ENCODE measurements at regions not wholly inside any gene's neighbourhood (a gene's known extent, or its start where the extent isn't known, plus 50 kb on each side); places are given as distances from the start of the nearest gene placed in this dataset.

- DNase-seq: no peak
- WGBS (ENCODE audit: insufficient coverage): 82% methylated on average over 10 of the region's 14 CpGs
- Histone ChIP-seq H3K27ac (ENCODE audit: low read length) (no peak overlapping the region), H3K4me3 (ENCODE audit: low read length) (no peak overlapping the region), H3K36me3 (ENCODE audit: control insufficient read depth, insufficient read depth, low read length) (no peaks in the 10 kb centered on the region), H3K4me1 (ENCODE audit: control insufficient read depth, insufficient read depth, low read length) (no peaks in the 10 kb centered on the region), H3K27me3 (ENCODE audit: control insufficient read depth, insufficient read depth, low read length) (no peaks in the 10 kb centered on the region), H3K9me3 (replicated peaks; ENCODE audit: control insufficient read depth, low read depth, low read length) (no peaks in the 10 kb centered on the region)
Observed at GRCh38 chr4:185878633-185879032, 66.6 kb upstream of the SORBS2 start.

- no peak for DNase-seq
- WGBS (ENCODE audit: insufficient coverage): 89% methylated on average over 11 of the region's 18 CpGs
- no peaks in the 10 kb centered on the region for H3K9me3 ChIP-seq (replicated peaks; ENCODE audit: control insufficient read depth, low read depth, low read length)
- no peak overlapping the region for H3K4me3 ChIP-seq (ENCODE audit: low read length)
- H3K27ac ChIP-seq (ENCODE audit: low read length): no peak overlapping the region
- no peaks in the 10 kb centered on the region for H3K4me1 ChIP-seq (ENCODE audit: control insufficient read depth, insufficient read depth, low read length)
- no peaks in the 10 kb centered on the region for H3K27me3 ChIP-seq (ENCODE audit: control insufficient read depth, insufficient read depth, low read length)
- H3K36me3 ChIP-seq (ENCODE audit: control insufficient read depth, insufficient read depth, low read length): no peaks in the 10 kb centered on the region
Observed at GRCh38 chr4:185879666-185880312, 67.8 kb upstream of the SORBS2 start.

GRCh38 chr4:185880571-185880970 is 68.6 kb upstream of the SORBS2 start:
- H3K4me3 ChIP-seq (ENCODE audit: low read length): no peak overlapping the region
- no peaks in the 10 kb centered on the region for H3K27me3 ChIP-seq (ENCODE audit: control insufficient read depth, insufficient read depth, low read length)
- H3K9me3 ChIP-seq (replicated peaks; ENCODE audit: control insufficient read depth, low read depth, low read length): no peaks in the 10 kb centered on the region
- no peaks in the 10 kb centered on the region for H3K4me1 ChIP-seq (ENCODE audit: control insufficient read depth, insufficient read depth, low read length)
- no peak for DNase-seq
- H3K27ac ChIP-seq (ENCODE audit: low read length): no peak overlapping the region
- 59% methylated on average over 3 of the region's 3 CpGs for WGBS (ENCODE audit: insufficient coverage)
- no peaks in the 10 kb centered on the region for H3K36me3 ChIP-seq (ENCODE audit: control insufficient read depth, insufficient read depth, low read length)

GRCh38 chr4:185881430-185881829 is 69.4 kb upstream of the SORBS2 start:
- H3K4me3 ChIP-seq (ENCODE audit: low read length): no peak overlapping the region
- no peaks in the 10 kb centered on the region for H3K4me1 ChIP-seq (ENCODE audit: control insufficient read depth, insufficient read depth, low read length)
- no peak overlapping the region for H3K27ac ChIP-seq (ENCODE audit: low read length)
- H3K36me3 ChIP-seq (ENCODE audit: control insufficient read depth, insufficient read depth, low read length): no peaks in the 10 kb centered on the region
- H3K27me3 ChIP-seq (ENCODE audit: control insufficient read depth, insufficient read depth, low read length): no peaks in the 10 kb centered on the region
- no peak for DNase-seq
- no peaks in the 10 kb centered on the region for H3K9me3 ChIP-seq (replicated peaks; ENCODE audit: control insufficient read depth, low read depth, low read length)
- no CpG with 5 or more reads among the region's 3 CpGs for WGBS (ENCODE audit: insufficient coverage)

- no peak overlapping the region for H3K4me3 ChIP-seq (ENCODE audit: low read length)
- H3K36me3 ChIP-seq (ENCODE audit: control insufficient read depth, insufficient read depth, low read length): no peaks in the 10 kb centered on the region
- DNase-seq: no peak
- H3K27me3 ChIP-seq (ENCODE audit: control insufficient read depth, insufficient read depth, low read length): no peaks in the 10 kb centered on the region
- no peaks in the 10 kb centered on the region for H3K4me1 ChIP-seq (ENCODE audit: control insufficient read depth, insufficient read depth, low read length)
- peaks cover 6% of the 10 kb centered on the region for H3K9me3 ChIP-seq (replicated peaks; ENCODE audit: control insufficient read depth, low read depth, low read length)
- H3K27ac ChIP-seq (ENCODE audit: low read length): no peak overlapping the region
- no CpG with 5 or more reads among the region's 5 CpGs for WGBS (ENCODE audit: insufficient coverage)
Observed at GRCh38 chr4:185883591-185883990, 71.6 kb upstream of the SORBS2 start.

- no CpG with 5 or more reads among the region's 6 CpGs for WGBS (ENCODE audit: insufficient coverage)
- no peak for DNase-seq
- Histone ChIP-seq H3K27ac (ENCODE audit: low read length) (no peak overlapping the region), H3K4me1 (ENCODE audit: control insufficient read depth, insufficient read depth, low read length) (no peaks in the 10 kb centered on the region), H3K36me3 (ENCODE audit: control insufficient read depth, insufficient read depth, low read length) (no peaks in the 10 kb centered on the region), H3K9me3 (replicated peaks; ENCODE audit: control insufficient read depth, low read depth, low read length) (peaks cover 8% of the 10 kb centered on the region), H3K4me3 (ENCODE audit: low read length) (no peak overlapping the region), H3K27me3 (ENCODE audit: control insufficient read depth, insufficient read depth, low read length) (no peaks in the 10 kb centered on the region)
Observed at GRCh38 chr4:185885075-185885474, 73.1 kb upstream of the SORBS2 start.

- DNase-seq: no peak
- Histone ChIP-seq H3K4me3 (ENCODE audit: low read length) (no peak overlapping the region), H3K9me3 (replicated peaks; ENCODE audit: control insufficient read depth, low read depth, low read length) (peaks cover 8% of the 10 kb centered on the region), H3K36me3 (ENCODE audit: control insufficient read depth, insufficient read depth, low read length) (no peaks in the 10 kb centered on the region), H3K27me3 (ENCODE audit: control insufficient read depth, insufficient read depth, low read length) (no peaks in the 10 kb centered on the region), H3K4me1 (ENCODE audit: control insufficient read depth, insufficient read depth, low read length) (no peaks in the 10 kb centered on the region), H3K27ac (ENCODE audit: low read length) (no peak overlapping the region)
- WGBS (ENCODE audit: insufficient coverage): no CpG with 5 or more reads among the region's 6 CpGs
Observed at GRCh38 chr4:185885604-185886003, 73.6 kb upstream of the SORBS2 start.

GRCh38 chr4:185886832-185887524 is 75.0 kb upstream of the SORBS2 start:
- H3K27me3 ChIP-seq (ENCODE audit: control insufficient read depth, insufficient read depth, low read length): no peaks in the 10 kb centered on the region
- H3K4me3 ChIP-seq (ENCODE audit: low read length): no peak overlapping the region
- WGBS (ENCODE audit: insufficient coverage): 77% methylated on average over 8 of the region's 15 CpGs
- H3K9me3 ChIP-seq (replicated peaks; ENCODE audit: control insufficient read depth, low read depth, low read length): peaks cover 8% of the 10 kb centered on the region
- DNase-seq: no peak
- no peaks in the 10 kb centered on the region for H3K4me1 ChIP-seq (ENCODE audit: control insufficient read depth, insufficient read depth, low read length)
- H3K36me3 ChIP-seq (ENCODE audit: control insufficient read depth, insufficient read depth, low read length): no peaks in the 10 kb centered on the region
- H3K27ac ChIP-seq (ENCODE audit: low read length): no peak overlapping the region

GRCh38 chr4:185888676-185889075 is 76.7 kb upstream of the SORBS2 start:
- Histone ChIP-seq H3K27ac (ENCODE audit: low read length) (no peak overlapping the region), H3K36me3 (ENCODE audit: control insufficient read depth, insufficient read depth, low read length) (no peaks in the 10 kb centered on the region), H3K27me3 (ENCODE audit: control insufficient read depth, insufficient read depth, low read length) (no peaks in the 10 kb centered on the region), H3K9me3 (replicated peaks; ENCODE audit: control insufficient read depth, low read depth, low read length) (peaks cover 8% of the 10 kb centered on the region), H3K4me3 (ENCODE audit: low read length) (no peak overlapping the region), H3K4me1 (ENCODE audit: control insufficient read depth, insufficient read depth, low read length) (no peaks in the 10 kb centered on the region)
- 85% methylated on average over 2 of the region's 7 CpGs for WGBS (ENCODE audit: insufficient coverage)
- DNase-seq: no peak

- no CpG with 5 or more reads among the region's 4 CpGs for WGBS (ENCODE audit: insufficient coverage)
- peaks cover 8% of the 10 kb centered on the region for H3K9me3 ChIP-seq (replicated peaks; ENCODE audit: control insufficient read depth, low read depth, low read length)
Observed at GRCh38 chr4:185889585-185889984, 77.6 kb upstream of the SORBS2 start.

More at GRCh38 chr4:185889585-185889984, 77.6 kb upstream of the SORBS2 start:
- Histone ChIP-seq H3K36me3 (ENCODE audit: control insufficient read depth, insufficient read depth, low read length) (no peaks in the 10 kb centered on the region), H3K4me3 (ENCODE audit: low read length) (no peak overlapping the region), H3K27ac (ENCODE audit: low read length) (no peak overlapping the region), H3K27me3 (ENCODE audit: control insufficient read depth, insufficient read depth, low read length) (no peaks in the 10 kb centered on the region), H3K4me1 (ENCODE audit: control insufficient read depth, insufficient read depth, low read length) (no peaks in the 10 kb centered on the region)
- DNase-seq: no peak

Data from muscle of leg (tissue), 3 donors.